Frontal cortex (tissue), 3 donors: ENCODE measurements at regions not wholly inside any gene's neighbourhood (a gene's known extent, or its start where the extent isn't known, plus 50 kb on each side); places are given as distances from the start of the nearest gene placed in this dataset.

Experiments
- DNase-seq, 2 donors: peaks; one replicate each; pipeline ENCODE4 v3.0.0; 2012; ENCODE audit warnings: low spot score in 2 of 2
- FAIRE-seq: peaks from 2 replicates; lab custom pipeline; 2012; peaks lifted over from hg19 to GRCh38; lab: Jason Lieb, UNC
- donor health status: control.
- donor health status: control.
- donor health status: control.

GRCh38 chr14:22039938-22040780 is 366.5 kb upstream of the OR4E1 start:
- DNase-seq = no peak
- no peak for FAIRE-seq

- no peak for DNase-seq
Measured at GRCh38 chr14:22036541-22037239, 363.1 kb upstream of the OR4E1 start.

GRCh38 chr14:22026527-22026926 is 352.9 kb upstream of the OR4E1 start:
- FAIRE-seq (no peak), DNase-seq (no peak)

More at GRCh38 chr14:22036541-22037239, 363.1 kb upstream of the OR4E1 start:
- no peak for FAIRE-seq

GRCh38 chr14:22025879-22026278 is 352.3 kb upstream of the OR4E1 start:
- DNase-seq = no peak
- no peak for FAIRE-seq

GRCh38 chr14:22024137-22024536 is 350.5 kb upstream of the OR4E1 start:
- FAIRE-seq (no peak), DNase-seq (no peak)

- no peak for DNase-seq
- no peak for FAIRE-seq
Measured at GRCh38 chr14:22018890-22019289, 345.3 kb upstream of the OR4E1 start.

GRCh38 chr14:22012452-22012851 is 338.8 kb upstream of the OR4E1 start:
- DNase-seq = no peak
- no peak for FAIRE-seq

GRCh38 chr14:22011253-22011642 is 337.6 kb upstream of the OR4E1 start:
- no peak for FAIRE-seq

GRCh38 chr14:22010545-22011252 is 337.1 kb upstream of the OR4E1 start:
- FAIRE-seq = no peak

More at GRCh38 chr14:22011253-22011642, 337.6 kb upstream of the OR4E1 start:
- no peak for DNase-seq

GRCh38 chr14:22008766-22009165 is 335.1 kb upstream of the OR4E1 start:
- FAIRE-seq (no peak), DNase-seq (no peak)

More at GRCh38 chr14:22010545-22011252, 337.1 kb upstream of the OR4E1 start:
- DNase-seq = no peak

GRCh38 chr14:22007784-22008412 is 334.3 kb upstream of the OR4E1 start:
- DNase-seq = no peak
- no peak for FAIRE-seq

GRCh38 chr14:22007363-22007762 is 333.7 kb upstream of the OR4E1 start:
- FAIRE-seq (no peak), DNase-seq (no peak)

- DNase-seq (no peak), FAIRE-seq (no peak)
Measured at GRCh38 chr14:22003461-22003860, 329.8 kb upstream of the OR4E1 start.

GRCh38 chr14:22002860-22003284 is 329.3 kb upstream of the OR4E1 start:
- FAIRE-seq (no peak), DNase-seq (no peak)

GRCh38 chr14:21999402-21999801 is 325.8 kb upstream of the OR4E1 start:
- FAIRE-seq (no peak), DNase-seq (no peak)

- FAIRE-seq = no peak
- no peak for DNase-seq
Measured at GRCh38 chr14:21997300-21997699, 323.7 kb upstream of the OR4E1 start.

GRCh38 chr14:21995332-21995731 is 321.7 kb upstream of the OR4E1 start:
- FAIRE-seq (no peak), DNase-seq (no peak)

- peak; percentile 56 for FAIRE-seq
- DNase-seq = no peak
Measured at GRCh38 chr14:21993837-21994236, 320.2 kb upstream of the OR4E1 start.

GRCh38 chr14:21993070-21993469 is 319.5 kb upstream of the OR4E1 start:
- no peak for DNase-seq

GRCh38 chr14:21991130-21991529 is 317.5 kb upstream of the OR4E1 start:
- no peak for FAIRE-seq
- no peak for DNase-seq

More at GRCh38 chr14:21993070-21993469, 319.5 kb upstream of the OR4E1 start:
- FAIRE-seq = no peak
